GM12878 (cell line): ENCODE measurements at regions not wholly inside any gene's neighbourhood (a gene's known extent, or its start where the extent isn't known, plus 50 kb on each side); places are given as distances from the start of the nearest gene placed in this dataset.

Experiments
- ATAC-seq: fragments of 200-7000 bp; cut with Tn5 transposase; 3 replicates; pipeline ENCODE4 v1.9.1; 2020; ENCODE audit warnings: mild to moderate bottlenecking, moderate library complexity
- BruUV-seq: library from RNA; stranded (reverse); fragments of 400-500 nt; replicated peaks from 2 replicates; lab custom pipeline; 2021; lab: Mats Ljungman, UMichigan
- CTCF ChIA-PET: fragments of 300-600 bp; sonication (Branson Sonifier 250); formaldehyde crosslinking; extraction: SDS; loops from one replicate; lab custom pipeline; 2021; ENCODE audit warnings: inconsistent platforms; lab: Yijun Ruan, JAX
- POLR2A ChIA-PET: fragments of 350-600 bp; formaldehyde crosslinking; extraction: SDS; loops from one replicate; lab custom pipeline; 2021; ENCODE audit warnings: inconsistent platforms; lab: Charles Lee
- RAD21 ChIA-PET: fragments of 300-600 bp; sonication (Branson Sonifier 250); formaldehyde crosslinking; loops from one replicate; lab custom pipeline; 2023; ENCODE audit warnings: antibody characterized with exemption; ENCODE audit not compliant: unreplicated experiment; lab: Charles Lee
- SMC1A ChIA-PET: fragments of 300-600 bp; sonication (Branson Sonifier 250); formaldehyde crosslinking; loops from one replicate; lab custom pipeline; 2023; ENCODE audit not compliant: unreplicated experiment, uncharacterized antibody; lab: Charles Lee
- DNase-seq: peaks from one replicate; pipeline ENCODE4 v3.0.0-alpha.2; 2011; ENCODE audit warnings: low read depth, low spot score
- FAIRE-seq: peaks from 3 replicates; lab custom pipeline; 2011; peaks lifted over from hg19 to GRCh38; lab: Jason Lieb, UNC
- H2AFZ ChIP-seq: 2 replicates; pipeline ENCODE4 v1.6.0; 2011; ENCODE audit warnings: low read depth, low read length, control low read depth; ENCODE audit not compliant: control insufficient read depth
- H3K27ac ChIP-seq: 2 replicates; pipeline ENCODE4 v1.5.1; 2011; ENCODE audit warnings: control low read depth; ENCODE audit not compliant: control insufficient read depth, insufficient read depth
- H3K27me3 ChIP-seq, 2 experiments: replicated peaks in 1 of 2; 2 replicates each; pipeline versions ENCODE4 v1.6.0 to v1.6.1; 2011; ENCODE audit warnings: low read length in 1 of 2; ENCODE audit not compliant: control insufficient read depth in 2 of 2, insufficient read depth in 2 of 2
- H3K36me3 ChIP-seq, 2 experiments: 2 replicates each; pipeline ENCODE4 v1.5.1; 2011; ENCODE audit warnings: low read length in 1 of 2; ENCODE audit not compliant: control insufficient read depth in 2 of 2, insufficient read depth in 2 of 2
- H3K4me1 ChIP-seq: 2 replicates; pipeline ENCODE4 v1.6.1; 2011; ENCODE audit warnings: mild to moderate bottlenecking, low read length, moderate library complexity, mixed read lengths; ENCODE audit not compliant: control insufficient read depth, insufficient read depth
- H3K4me2 ChIP-seq: 2 replicates; pipeline ENCODE4 v1.6.0; 2011; ENCODE audit warnings: control low read depth; ENCODE audit not compliant: control insufficient read depth, insufficient read depth
- H3K4me3 ChIP-seq: fragments of 200-600 bp; sonication (generic); 2 replicates; pipeline ENCODE4 v1.5.1; 2016
- H3K79me2 ChIP-seq: 2 replicates; pipeline ENCODE4 v1.6.0; 2011; ENCODE audit warnings: low read length; ENCODE audit not compliant: control insufficient read depth, insufficient read depth
- H3K9ac ChIP-seq: 2 replicates; pipeline ENCODE4 v1.8.0; 2011; ENCODE audit warnings: low read length, control low read depth, mixed read lengths; ENCODE audit not compliant: control insufficient read depth, insufficient read depth
- H3K9me3 ChIP-seq: replicated peaks from 3 replicates; pipeline ENCODE4 v1.5.1; 2011; ENCODE audit warnings: mild to moderate bottlenecking, low read length; ENCODE audit not compliant: control insufficient read depth, insufficient read depth
- H4K20me1 ChIP-seq: 2 replicates; pipeline ENCODE4 v1.6.0; 2011; ENCODE audit not compliant: control insufficient read depth, insufficient read depth
- ATF3 ChIP-seq: IDR thresholded peaks from 2 replicates; pipeline ENCODE4 v1.6.1; 2011; ENCODE audit warnings: low read depth, mild to moderate bottlenecking, low read length, moderate library complexity, borderline replicate concordance; ENCODE audit errors: extremely low read depth
- CHD2 ChIP-seq: IDR thresholded peaks from 2 replicates; pipeline ENCODE4 v1.6.1; 2011; ENCODE audit warnings: low read depth, low read length, improper control_type of control experiment, borderline replicate concordance
- E4F1 ChIP-seq: fragments of 450-650 bp; IDR thresholded peaks from 2 replicates; pipeline ENCODE4 v1.6.1; 2018; ENCODE audit warnings: borderline replicate concordance, mild to moderate bottlenecking; ENCODE audit not compliant: partially characterized antibody
- EGR1 ChIP-seq, 2 experiments: IDR thresholded peaks; 1 replicate in 1 of 2; 2 replicates in 1 of 2; pipeline ENCODE4 v1.6.1; 2011 to 2012; ENCODE audit warnings: low read depth in 2 of 2, low read length in 2 of 2, borderline replicate concordance in 1 of 2, mild to moderate bottlenecking in 1 of 2, moderate library complexity in 1 of 2
- LARP7 ChIP-seq: fragments of 450-650 bp; IDR thresholded peaks from 2 replicates; pipeline ENCODE4 v1.6.1; 2017; ENCODE audit warnings: mild to moderate bottlenecking
- MEF2B ChIP-seq: fragments of 450-650 bp; IDR thresholded peaks from 2 replicates; pipeline ENCODE4 v1.6.1; 2018; ENCODE audit warnings: mild to moderate bottlenecking, moderate library complexity; ENCODE audit not compliant: partially characterized antibody, poor library complexity, severe bottlenecking
- MLLT1 ChIP-seq: fragments of 450-650 bp; IDR thresholded peaks from 2 replicates; pipeline ENCODE4 v1.6.1; 2016; ENCODE audit warnings: mild to moderate bottlenecking
- MXI1 ChIP-seq: fragments of 150-350 bp; IDR thresholded peaks from 2 replicates; pipeline ENCODE4 v1.6.1; 2011; ENCODE audit warnings: low read depth, mild to moderate bottlenecking, inconsistent platforms, low read length, improper control_type of control experiment
- MYC ChIP-seq: IDR thresholded peaks from 2 replicates; pipeline ENCODE4 v1.6.1; 2011; ENCODE audit warnings: mild to moderate bottlenecking, low read length, moderate library complexity, inconsistent platforms; ENCODE audit not compliant: insufficient read depth, insufficient replicate concordance, insufficient read length, severe bottlenecking
- PAX8 ChIP-seq: fragments of 450-650 bp; IDR thresholded peaks from 2 replicates; pipeline ENCODE4 v1.6.1; 2017; ENCODE audit warnings: mild to moderate bottlenecking, moderate library complexity
- SPI1 ChIP-seq: IDR thresholded peaks from 2 replicates; pipeline ENCODE4 v1.6.1; 2011; ENCODE audit warnings: low read depth, mild to moderate bottlenecking, low read length, moderate library complexity, borderline replicate concordance; ENCODE audit not compliant: insufficient read depth
- TAF1 ChIP-seq: IDR thresholded peaks from 2 replicates; pipeline ENCODE4 v1.6.1; 2011; ENCODE audit warnings: mild to moderate bottlenecking, low read depth, low read length, borderline replicate concordance
- ZBED1 ChIP-seq: IDR thresholded peaks from 2 replicates; pipeline ENCODE4 v1.6.1; 2016; ENCODE audit warnings: borderline replicate concordance
- ZNF24 ChIP-seq: fragments of 450-650 bp; IDR thresholded peaks from 2 replicates; pipeline ENCODE4 v1.6.1; 2017; ENCODE audit warnings: antibody characterized with exemption, mild to moderate bottlenecking
- WGBS: methylation state at CpG from one replicate; pipeline ENCODE4 v1.1.6; 2016; ENCODE audit warnings: low lambda C conversion rate; ENCODE audit not compliant: insufficient replicate concordance, insufficient coverage; ENCODE audit errors: missing lambda C conversion rate; 5-methylcytosine and 5-hydroxymethylcytosine counted together
- in situ Hi-C: fragments of 300-500 bp; cut with MboI; formaldehyde crosslinking; loops from 9 replicates; pipeline ENCODE4 v1.14.3; 2018; ENCODE audit warnings: mixed read lengths
- intact Hi-C: fragments of 100-400 bp; cut with micrococcal nuclease; formaldehyde crosslinking; loops from one replicate; pipeline ENCODE4 v1.14.2; 2022; ENCODE audit not compliant: unreplicated experiment
- TF ChIP-seq, protein P1 (sequence below): fragments of 450-650 bp; formaldehyde crosslinking; IDR thresholded peaks from 2 replicates; pipeline ENCODE4 v1.4.0; 2022; ENCODE audit warnings: mild to moderate bottlenecking, moderate library complexity

DNA sequence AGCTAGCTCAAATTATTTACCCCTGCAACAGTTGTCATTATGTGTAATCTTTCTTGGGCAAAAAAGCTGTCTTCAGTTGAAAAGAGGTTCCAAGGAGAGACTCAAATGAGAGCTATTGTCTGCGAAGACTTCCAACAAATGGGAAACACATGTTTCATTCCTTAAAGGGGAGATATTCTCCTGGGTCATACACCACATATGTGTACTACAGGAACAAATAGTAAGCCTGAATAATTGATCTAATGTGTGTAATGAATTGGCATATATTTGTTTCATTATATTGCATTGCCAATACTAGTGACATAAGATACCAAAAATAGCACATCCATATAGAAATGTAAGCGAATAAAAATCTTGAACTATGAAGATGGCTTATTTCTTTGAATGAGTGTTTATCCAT lies 950.9 kb upstream of the NDST4 start:
- SMC1A ChIA-PET: interaction anchor here (0.6 kb wide), 1 partner anchor 48 kb away, joined by 3 read pairs; no protein-coding TSS in a partner anchor
- Histone ChIP-seq H3K27me3 (no peaks in the 10 kb centered on the region), H3K4me3 (no peak overlapping the region), H3K79me2 (no peaks in the 10 kb centered on the region), H3K4me2 (no peak overlapping the region), H3K36me3 (no peaks in the 10 kb centered on the region), H3K4me1 (no peaks in the 10 kb centered on the region), H3K27ac (no peak overlapping the region), H3K9me3 (no peaks in the 10 kb centered on the region; the same call in 2 of the 3 replicates), H4K20me1 (no peaks in the 10 kb centered on the region), H2AFZ (no peak overlapping the region), H3K9ac (no peak overlapping the region)
- intact Hi-C loops (loop anchor here (5.0 kb wide), 1 partner anchor 98 kb away; no protein-coding TSS in a partner anchor), in situ Hi-C loops (no loop called here)
- WGBS: 24% methylated on average over 2 of the region's 2 CpGs
- RAD21 ChIA-PET: no interaction called here
- DNase-seq (no peak), FAIRE-seq (no peak), ATAC-seq (no peak)
- CTCF ChIA-PET: interaction anchor here (1.0 kb wide), 1 partner anchor 28 kb away, joined by 3 read pairs; no protein-coding TSS in a partner anchor
- BruUV-seq: no TSS peak
- POLR2A ChIA-PET: no interaction called here
- TF ChIP-seq ZNF24 (no peak), EGR1 (IDR thresholded peaks at IDR 0.05; ENCODE audit: borderline replicate concordance in 1 of 2, low read depth in 2 of 2, low read length in 2 of 2) (no peak), MEF2B (no peak), MLLT1 (no peak), ATF3 (no peak), CHD2 (no peak), ZBED1 (no peak), PAX8 (no peak), MXI1 (no peak), TAF1 (no peak), LARP7 (no peak), MYC (no peak), E4F1 (no peak), SPI1 (no peak)
- TF ChIP-seq, protein P1, sequence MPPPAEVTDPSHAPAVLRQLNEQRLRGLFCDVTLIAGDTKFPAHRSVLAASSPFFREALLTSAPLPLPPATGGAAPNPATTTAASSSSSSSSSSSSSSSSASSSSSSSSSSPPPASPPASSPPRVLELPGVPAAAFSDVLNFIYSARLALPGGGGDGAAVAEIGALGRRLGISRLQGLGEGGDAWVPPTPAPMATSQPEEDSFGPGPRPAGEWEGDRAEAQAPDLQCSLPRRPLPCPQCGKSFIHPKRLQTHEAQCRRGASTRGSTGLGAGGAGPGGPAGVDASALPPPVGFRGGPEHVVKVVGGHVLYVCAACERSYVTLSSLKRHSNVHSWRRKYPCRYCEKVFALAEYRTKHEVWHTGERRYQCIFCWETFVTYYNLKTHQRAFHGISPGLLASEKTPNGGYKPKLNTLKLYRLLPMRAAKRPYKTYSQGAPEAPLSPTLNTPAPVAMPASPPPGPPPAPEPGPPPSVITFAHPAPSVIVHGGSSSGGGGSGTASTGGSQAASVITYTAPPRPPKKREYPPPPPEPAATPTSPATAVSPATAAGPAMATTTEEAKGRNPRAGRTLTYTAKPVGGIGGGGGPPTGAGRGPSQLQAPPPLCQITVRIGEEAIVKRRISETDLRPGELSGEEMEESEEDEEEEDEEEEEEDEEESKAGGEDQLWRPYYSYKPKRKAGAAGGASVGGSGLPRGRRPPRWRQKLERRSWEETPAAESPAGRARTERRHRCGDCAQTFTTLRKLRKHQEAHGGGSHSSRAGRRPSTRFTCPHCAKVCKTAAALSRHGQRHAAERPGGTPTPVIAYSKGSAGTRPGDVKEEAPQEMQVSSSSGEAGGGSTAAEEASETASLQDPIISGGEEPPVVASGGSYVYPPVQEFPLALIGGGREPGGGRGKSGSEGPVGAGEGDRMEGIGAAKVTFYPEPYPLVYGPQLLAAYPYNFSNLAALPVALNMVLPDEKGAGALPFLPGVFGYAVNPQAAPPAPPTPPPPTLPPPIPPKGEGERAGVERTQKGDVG: no peak
